KOPT-K1 (cell line): ENCODE measurements at regions not wholly inside any gene's neighbourhood (a gene's known extent, or its start where the extent isn't known, plus 50 kb on each side); places are given as distances from the start of the nearest gene placed in this dataset.
"Not testable (repeated sequence)": the region's sequence is repeated elsewhere in the genome, so short reads cannot be mapped to it uniquely, and the experiment has no call there.

Experiments used
- H3K27ac ChIP-seq: fragments of 200-600 bp; sonication (generic); 2 replicates; pipeline ENCODE4 v1.5.1; 2016; ENCODE audit warnings: antibody characterized with exemption, mild to moderate bottlenecking, low read depth, low read length; ENCODE audit not compliant: poor library complexity, severe bottlenecking
- H3K36me3 ChIP-seq: fragments of 200-600 bp; sonication (generic); 2 replicates; pipeline ENCODE4 v1.5.1; 2017; ENCODE audit warnings: antibody characterized with exemption, mild to moderate bottlenecking, low read length, moderate library complexity; ENCODE audit not compliant: insufficient read depth
- H3K9me3 ChIP-seq: fragments of 200-600 bp; sonication (generic); 2 replicates; pipeline ENCODE4 v1.5.1; 2017; ENCODE audit warnings: antibody characterized with exemption, low read length, mild to moderate bottlenecking; ENCODE audit not compliant: insufficient read depth, poor library complexity, severe bottlenecking

GRCh38 chr2:12567411-12567810, 149.3 kb upstream of the TRIB2 start:
- H3K9me3 ChIP-seq: no peaks in the 10 kb centered on the region
- H3K27ac ChIP-seq: no peak overlapping the region
- no peaks in the 10 kb centered on the region for H3K36me3 ChIP-seq

GRCh38 chr2:12569510-12569909, 147.2 kb upstream of the TRIB2 start:
- H3K27ac ChIP-seq: not testable (repeated sequence)

GRCh38 chr2:12569929-12570328, 146.8 kb upstream of the TRIB2 start:
- not testable (repeated sequence) for H3K36me3 ChIP-seq, H3K9me3 ChIP-seq, H3K27ac ChIP-seq

More at GRCh38 chr2:12569510-12569909, 147.2 kb upstream of the TRIB2 start:
- not testable (repeated sequence) for H3K36me3 ChIP-seq, H3K9me3 ChIP-seq

DNA sequence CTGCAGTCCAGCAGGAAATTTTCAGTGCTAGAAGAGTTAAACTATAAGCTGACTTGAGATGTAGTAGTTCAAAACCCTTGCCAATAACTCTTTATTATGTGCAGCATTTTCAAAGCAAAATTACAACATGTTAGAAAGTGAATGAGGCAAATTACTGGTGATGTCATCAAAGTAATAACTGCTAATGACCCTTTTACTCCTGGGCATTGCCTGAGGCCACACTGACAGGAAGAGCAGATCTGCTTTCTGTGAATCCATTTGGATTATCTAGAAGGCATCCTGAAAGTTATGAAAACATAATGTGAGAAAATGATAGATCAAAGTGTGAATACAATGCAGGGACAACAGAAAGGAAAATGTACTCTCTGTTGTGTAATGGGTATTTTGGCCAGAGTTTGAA, 139.6 kb upstream of the TRIB2 start:
- Histone ChIP-seq H3K9me3 (no peaks in the 10 kb centered on the region), H3K27ac (no peak overlapping the region), H3K36me3 (no peaks in the 10 kb centered on the region)

DNA sequence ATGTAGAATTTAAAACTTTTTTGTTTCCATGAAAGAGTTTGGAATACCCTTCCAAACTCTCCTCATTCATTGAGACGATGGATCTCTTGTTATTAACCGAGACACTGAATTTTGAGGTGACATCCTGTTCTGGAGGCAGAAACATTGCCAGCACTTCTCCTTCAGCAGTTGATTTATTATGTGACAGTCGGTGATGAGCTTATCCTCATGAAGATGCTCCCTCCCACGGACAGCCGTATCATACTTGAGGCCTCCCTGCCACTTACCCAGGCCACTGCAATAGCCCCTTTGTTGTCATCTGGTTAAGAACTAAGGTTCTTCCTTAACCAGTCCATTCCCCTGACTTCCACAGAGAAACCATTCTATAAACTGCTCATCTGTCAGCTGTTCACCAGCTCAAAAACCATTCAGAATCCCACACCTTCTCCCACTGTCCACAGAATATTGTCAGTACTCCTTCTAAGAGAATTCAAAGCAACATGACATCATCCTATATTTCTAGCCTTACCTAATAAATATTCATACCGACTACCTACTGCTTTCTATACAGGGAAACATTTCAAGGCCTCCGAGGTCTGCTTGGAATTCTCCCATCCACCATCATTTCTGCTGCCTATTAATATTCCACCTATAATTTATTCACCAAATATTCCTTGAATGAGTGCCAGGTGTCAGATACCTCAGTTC, 139.0 kb upstream of the TRIB2 start:
- Histone ChIP-seq H3K9me3 (no peaks in the 10 kb centered on the region), H3K27ac (no peak overlapping the region), H3K36me3 (no peaks in the 10 kb centered on the region)

DNA sequence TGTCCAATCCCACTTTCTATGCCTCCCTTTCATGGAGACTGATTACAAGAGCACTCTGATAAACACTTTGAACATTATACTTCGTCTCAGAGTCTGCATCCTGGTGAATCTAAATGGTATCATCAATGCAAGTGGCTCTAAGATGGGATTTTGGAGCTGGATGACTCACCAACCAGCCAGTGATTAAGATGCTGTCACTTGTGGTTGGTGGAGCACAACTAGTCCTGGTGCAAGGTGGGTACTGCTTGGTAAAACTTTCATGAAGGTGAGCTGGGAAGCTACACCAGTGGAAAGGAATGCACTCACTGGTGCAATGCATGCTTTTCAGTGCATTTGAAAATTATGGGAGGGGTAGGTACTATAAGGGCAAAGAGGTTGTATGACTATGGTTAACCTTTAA, 137.7 kb upstream of the TRIB2 start:
- no peaks in the 10 kb centered on the region for H3K9me3 ChIP-seq
- H3K36me3 ChIP-seq: no peaks in the 10 kb centered on the region
- no peak overlapping the region for H3K27ac ChIP-seq

GRCh38 chr2:12584338-12584737, 132.4 kb upstream of the TRIB2 start:
- Histone ChIP-seq H3K27ac (no peak overlapping the region), H3K9me3 (no peaks in the 10 kb centered on the region), H3K36me3 (no peaks in the 10 kb centered on the region)

DNA sequence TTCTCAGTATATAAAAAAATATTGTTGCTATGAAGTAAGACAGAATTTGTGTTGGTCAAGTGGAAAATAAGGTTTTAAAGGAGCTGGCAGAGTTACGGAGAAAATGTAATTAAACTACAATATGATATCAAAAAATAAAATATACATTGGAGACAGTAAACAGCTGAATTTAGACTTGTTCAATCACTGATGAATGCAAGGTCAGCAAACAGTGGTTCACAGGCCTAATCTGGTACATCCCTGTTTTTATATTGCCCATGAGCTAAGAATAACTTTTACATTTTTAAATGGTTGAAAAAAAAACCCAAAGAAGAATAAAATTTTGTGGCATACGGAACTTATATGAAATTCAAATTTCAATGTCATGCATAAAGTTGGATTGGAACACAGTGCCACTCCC, 131.0 kb upstream of the TRIB2 start:
- no peaks in the 10 kb centered on the region for H3K9me3 ChIP-seq
- H3K36me3 ChIP-seq: no peaks in the 10 kb centered on the region
- H3K27ac ChIP-seq: no peak overlapping the region

DNA sequence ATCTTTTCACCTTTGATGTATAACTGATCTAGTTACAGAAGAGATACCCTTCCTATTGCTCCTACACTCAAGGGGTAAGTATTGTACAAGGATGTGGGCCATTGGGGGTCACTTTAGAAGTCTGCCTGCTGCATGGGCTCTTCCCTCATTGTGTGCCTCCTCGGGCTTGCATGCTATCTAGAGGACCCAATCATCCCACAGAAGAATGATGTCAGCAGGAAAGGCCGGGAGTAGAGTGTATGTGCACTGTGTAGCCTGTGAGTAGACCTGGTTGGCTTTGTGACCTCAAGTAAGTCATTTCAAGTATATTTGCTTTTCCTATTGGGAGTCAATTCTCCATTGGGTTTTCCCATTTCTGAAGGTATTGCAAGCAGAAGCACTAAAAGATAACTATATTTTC, 129.5 kb upstream of the TRIB2 start:
- no peaks in the 10 kb centered on the region for H3K36me3 ChIP-seq
- peak overlapping the region; percentile 46 for H3K27ac ChIP-seq
- H3K9me3 ChIP-seq: no peaks in the 10 kb centered on the region

DNA sequence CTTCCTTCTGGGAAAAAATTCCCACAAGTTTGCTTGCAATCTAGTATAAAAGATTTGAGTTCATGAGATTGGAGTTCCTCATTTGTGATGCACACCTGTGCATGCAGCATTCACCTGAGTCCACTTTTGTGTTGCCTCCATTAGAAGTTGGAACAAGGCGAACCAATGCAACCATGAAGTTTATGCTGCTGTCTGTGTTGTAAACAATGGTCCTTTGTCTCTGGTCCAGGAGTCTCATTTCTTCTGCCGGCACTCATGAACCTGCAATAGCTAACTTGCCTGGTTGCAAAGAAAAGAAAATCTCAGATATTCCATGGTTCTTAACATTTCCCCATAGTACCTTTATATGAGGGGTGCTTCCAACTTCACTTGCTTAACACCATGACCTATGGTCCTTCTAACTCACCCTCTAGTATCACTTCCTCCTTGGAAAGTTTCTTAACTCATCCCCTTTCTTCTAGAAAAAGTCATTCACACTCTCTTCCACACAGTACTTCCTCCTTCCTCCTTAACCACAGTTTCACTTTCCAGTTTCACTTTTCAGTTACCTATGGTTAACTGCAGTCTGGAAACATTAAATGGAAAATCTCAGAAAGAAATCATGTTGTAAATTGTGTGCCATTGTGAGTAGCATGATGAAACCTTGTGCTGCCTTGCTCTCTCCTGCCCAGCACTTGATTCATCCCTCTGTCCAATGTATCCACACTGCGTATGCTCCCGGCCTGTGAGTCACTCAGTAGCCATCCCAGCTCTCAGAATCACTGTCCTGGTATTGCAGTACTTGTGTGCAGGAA, 128.8 kb upstream of the TRIB2 start:
- Histone ChIP-seq H3K27ac (peak overlapping the region; percentile 46), H3K9me3 (no peaks in the 10 kb centered on the region)

DNA sequence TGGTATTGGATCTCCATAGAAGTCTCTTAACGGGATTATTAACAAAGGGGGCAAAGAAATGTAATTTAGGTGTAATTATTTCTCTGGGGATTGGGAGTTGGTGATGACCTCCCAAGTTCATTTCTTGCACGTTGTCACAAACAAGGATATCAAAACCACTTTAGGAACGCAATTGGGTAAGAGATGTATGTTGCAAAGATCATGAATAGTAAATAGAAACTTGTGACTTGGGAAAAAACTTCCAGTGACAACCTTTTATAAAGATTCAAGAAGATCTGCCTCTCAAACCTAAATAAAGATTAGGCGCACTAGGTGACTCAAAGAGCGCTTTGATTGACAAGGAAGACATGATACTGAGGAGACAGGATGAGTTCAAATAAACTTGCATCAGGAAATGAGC, 127.8 kb upstream of the TRIB2 start:
- H3K27ac ChIP-seq: no peak overlapping the region
- no peaks in the 10 kb centered on the region for H3K36me3 ChIP-seq
- H3K9me3 ChIP-seq: no peaks in the 10 kb centered on the region

More for the DNA sequence above, 128.8 kb upstream of the TRIB2 start:
- H3K36me3 ChIP-seq: no peaks in the 10 kb centered on the region

GRCh38 chr2:12589802-12590320, 126.9 kb upstream of the TRIB2 start:
- Histone ChIP-seq H3K36me3 (no peaks in the 10 kb centered on the region), H3K27ac (no peak overlapping the region), H3K9me3 (no peaks in the 10 kb centered on the region)

DNA sequence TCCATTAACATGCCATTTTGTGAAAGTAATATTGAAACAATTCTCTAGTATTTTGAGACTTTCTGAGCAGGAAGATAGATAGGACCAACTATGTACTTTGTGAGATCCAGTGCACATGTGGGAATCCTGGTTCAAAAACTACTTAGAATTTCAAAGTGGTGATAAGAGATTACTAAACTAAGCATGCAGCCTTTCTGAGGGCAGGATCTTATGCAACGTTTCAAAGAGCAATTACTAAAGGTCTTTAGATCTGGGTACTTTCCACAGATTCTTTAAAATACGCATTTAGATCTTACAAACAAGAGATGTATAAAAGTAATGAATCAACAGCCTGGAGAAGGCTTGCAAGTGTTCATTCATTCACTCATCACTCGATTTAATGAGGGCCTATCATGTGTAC, 124.4 kb upstream of the TRIB2 start:
- H3K9me3 ChIP-seq: no peaks in the 10 kb centered on the region
- H3K36me3 ChIP-seq: no peaks in the 10 kb centered on the region
- no peak overlapping the region for H3K27ac ChIP-seq

GRCh38 chr2:12594590-12594989, 122.1 kb upstream of the TRIB2 start:
- Histone ChIP-seq H3K27ac (no peak overlapping the region), H3K36me3 (no peaks in the 10 kb centered on the region)

GRCh38 chr2:12596771-12597170, 120.0 kb upstream of the TRIB2 start:
- Histone ChIP-seq H3K27ac (no peak overlapping the region), H3K9me3 (no peaks in the 10 kb centered on the region), H3K36me3 (no peaks in the 10 kb centered on the region)

More at GRCh38 chr2:12594590-12594989, 122.1 kb upstream of the TRIB2 start:
- H3K9me3 ChIP-seq: no peaks in the 10 kb centered on the region

DNA sequence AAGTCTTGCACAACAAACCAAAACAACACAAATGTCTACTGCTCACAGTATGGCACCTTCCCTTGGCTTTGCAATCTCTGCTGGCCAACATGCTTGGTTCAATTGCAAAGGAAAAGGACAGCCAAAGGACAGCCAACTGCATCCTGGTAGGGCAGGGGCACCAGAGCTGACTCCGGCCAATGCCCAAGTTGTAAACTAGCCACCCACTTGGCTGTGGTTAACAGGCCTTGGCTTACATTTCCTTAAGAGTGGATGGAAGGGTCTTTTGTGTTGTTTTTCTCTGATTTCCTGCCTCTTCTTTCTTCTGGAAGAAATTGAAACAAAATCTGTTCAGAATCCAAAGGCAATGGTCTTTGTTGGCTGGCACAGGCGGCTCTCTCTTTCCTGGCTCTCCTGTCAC, 119.1 kb upstream of the TRIB2 start:
- H3K27ac ChIP-seq: no peak overlapping the region
- H3K36me3 ChIP-seq: no peaks in the 10 kb centered on the region
- H3K9me3 ChIP-seq: no peaks in the 10 kb centered on the region
